ENCODE measurements at regions not wholly inside any gene's neighbourhood (a gene's known extent, or its start where the extent isn't known, plus 50 kb on each side); places are given as distances from the start of the nearest gene placed in this dataset.

DNA sequence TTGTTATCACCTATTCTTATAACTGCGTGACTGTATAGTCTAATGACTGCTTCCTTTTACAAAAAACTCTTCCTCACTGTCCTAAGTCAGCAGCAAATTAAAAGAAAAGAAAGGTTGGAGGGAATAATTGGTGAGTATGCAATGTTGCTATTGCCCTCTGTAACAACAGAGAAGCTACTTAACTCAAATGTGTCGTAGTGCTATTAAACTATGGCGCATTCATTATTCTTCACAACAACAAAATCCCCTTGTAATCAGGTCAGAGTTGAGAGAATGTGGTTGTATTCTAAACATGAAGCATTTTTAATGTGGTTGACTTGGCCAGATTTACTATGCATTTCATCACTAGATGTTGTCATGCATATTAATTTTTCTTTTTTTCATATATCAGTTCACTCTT is 897.8 kb upstream of the PHF14 start:
- Histone ChIP-seq H3K27me3 (ENCODE audit: control insufficient read depth, insufficient read depth, low read length) (no peaks in the 10 kb centered on the region), H3K4me3 (ENCODE audit: low read depth, low read length) (no peak overlapping the region), H3K36me3 (ENCODE audit: control insufficient read depth, insufficient read depth, low read length) (no peaks in the 10 kb centered on the region)
- DNase-seq (ENCODE audit: low read depth) (no peak), FAIRE-seq (no peak)
- TF ChIP-seq CTCF (IDR thresholded peaks at IDR 0.05; ENCODE audit: insufficient read depth, low read length, severe bottlenecking) = no peak

- Histone ChIP-seq H3K27me3 (ENCODE audit: control insufficient read depth, insufficient read depth, low read length) (no peaks in the 10 kb centered on the region), H3K4me3 (ENCODE audit: low read depth, low read length) (no peak overlapping the region), H3K36me3 (ENCODE audit: control insufficient read depth, insufficient read depth, low read length) (no peaks in the 10 kb centered on the region)
- TF ChIP-seq CTCF (IDR thresholded peaks at IDR 0.05; ENCODE audit: insufficient read depth, low read length, severe bottlenecking) = no peak
- FAIRE-seq (no peak), DNase-seq (ENCODE audit: low read depth) (no peak)
These were observed 896.9 kb upstream of the PHF14 start for GRCh38 chr7:10076660-10077300.

GRCh38 chr7:10079572-10079971 is 894.1 kb upstream of the PHF14 start:
- FAIRE-seq (no peak), DNase-seq (ENCODE audit: low read depth) (no peak)
- no peak for TF ChIP-seq CTCF (IDR thresholded peaks at IDR 0.05; ENCODE audit: insufficient read depth, low read length, severe bottlenecking)
- Histone ChIP-seq H3K4me3 (ENCODE audit: low read depth, low read length) (no peak overlapping the region), H3K27me3 (ENCODE audit: control insufficient read depth, insufficient read depth, low read length) (no peaks in the 10 kb centered on the region), H3K36me3 (ENCODE audit: control insufficient read depth, insufficient read depth, low read length) (no peaks in the 10 kb centered on the region)

- FAIRE-seq (no peak), DNase-seq (ENCODE audit: low read depth) (no peak)
- Histone ChIP-seq H3K36me3 (ENCODE audit: control insufficient read depth, insufficient read depth, low read length) (no peaks in the 10 kb centered on the region), H3K27me3 (ENCODE audit: control insufficient read depth, insufficient read depth, low read length) (no peaks in the 10 kb centered on the region), H3K4me3 (ENCODE audit: low read depth, low read length) (no peak overlapping the region)
- TF ChIP-seq CTCF (IDR thresholded peaks at IDR 0.05; ENCODE audit: insufficient read depth, low read length, severe bottlenecking) = no peak
These were observed 890.8 kb upstream of the PHF14 start for GRCh38 chr7:10082896-10083295.

DNA sequence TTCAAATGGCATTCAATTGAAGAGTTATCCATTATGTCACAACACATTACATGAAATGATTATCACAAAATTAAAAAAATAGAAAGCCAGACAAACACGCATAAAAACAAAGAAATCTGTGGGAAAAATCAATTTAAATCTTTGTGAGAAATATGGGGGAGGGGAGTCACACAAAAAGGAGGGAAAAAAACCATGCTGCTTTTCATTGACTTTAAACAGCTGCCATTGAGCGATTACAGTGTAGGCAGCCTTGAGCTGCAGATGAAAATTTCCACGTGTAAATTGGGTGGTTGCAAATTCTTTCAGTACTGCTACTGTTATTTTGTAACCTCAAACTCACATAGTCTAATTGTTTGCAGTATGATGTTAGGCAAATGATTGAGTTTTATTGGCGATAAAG is 889.9 kb upstream of the PHF14 start:
- no peak for TF ChIP-seq CTCF (IDR thresholded peaks at IDR 0.05; ENCODE audit: insufficient read depth, low read length, severe bottlenecking)
- no peaks in the 10 kb centered on the region for H3K27me3 ChIP-seq (ENCODE audit: control insufficient read depth, insufficient read depth, low read length)

GRCh38 chr7:10085231-10085630 is 888.4 kb upstream of the PHF14 start:
- FAIRE-seq = no peak

More for the DNA sequence above, 889.9 kb upstream of the PHF14 start:
- H3K36me3 ChIP-seq (ENCODE audit: control insufficient read depth, insufficient read depth, low read length) = no peaks in the 10 kb centered on the region
- FAIRE-seq (no peak), DNase-seq (ENCODE audit: low read depth) (no peak)
- no peak overlapping the region for H3K4me3 ChIP-seq (ENCODE audit: low read depth, low read length)

More at GRCh38 chr7:10085231-10085630, 888.4 kb upstream of the PHF14 start:
- no peak for TF ChIP-seq CTCF (IDR thresholded peaks at IDR 0.05; ENCODE audit: insufficient read depth, low read length, severe bottlenecking)
- Histone ChIP-seq H3K4me3 (ENCODE audit: low read depth, low read length) (no peak overlapping the region), H3K27me3 (ENCODE audit: control insufficient read depth, insufficient read depth, low read length) (no peaks in the 10 kb centered on the region), H3K36me3 (ENCODE audit: control insufficient read depth, insufficient read depth, low read length) (no peaks in the 10 kb centered on the region)
- no peak for DNase-seq (ENCODE audit: low read depth)
